SK-N-MC (cell line): ENCODE measurements at regions not wholly inside any gene's neighbourhood (a gene's known extent, or its start where the extent isn't known, plus 50 kb on each side); places are given as distances from the start of the nearest gene placed in this dataset.

Source experiments
- EZH2 ChIP-seq: fragments of 200-600 bp; sonication (generic); IDR thresholded peaks from one replicate; pipeline ENCODE4 v1.6.1; 2017; ENCODE audit warnings: antibody characterized with exemption
- POLR2AphosphoS5 ChIP-seq: IDR thresholded peaks from 2 replicates; pipeline ENCODE4 v1.6.1; 2012; ENCODE audit warnings: mild to moderate bottlenecking, low read depth, low read length, borderline replicate concordance

GRCh38 chr12:124441443-124442194 lies 125.8 kb downstream of the NCOR2 start:
- TF ChIP-seq POLR2AphosphoS5 (no peak), EZH2 (no peak)
